PC-3 (cell line): ENCODE measurements at regions not wholly inside any gene's neighbourhood (a gene's known extent, or its start where the extent isn't known, plus 50 kb on each side); places are given as distances from the start of the nearest gene placed in this dataset.

Source experiments
- CTCF ChIP-seq: fragments of 300-600 bp; sonication (generic); conservative IDR thresholded peaks from 2 replicates; pipeline ENCODE4 v1.5.1; 2017; ENCODE audit warnings: antibody characterized with exemption, low read depth, mild to moderate bottlenecking, low read length
- EZH2 ChIP-seq: fragments of 300-600 bp; sonication (generic); IDR thresholded peaks from one replicate; pipeline ENCODE4 v1.6.1; 2017; ENCODE audit warnings: antibody characterized with exemption, mild to moderate bottlenecking, low read length; ENCODE audit not compliant: unreplicated experiment
- EZH2phosphoT487 ChIP-seq: fragments of 300-600 bp; sonication (generic); IDR thresholded peaks from 2 replicates; pipeline ENCODE4 v1.6.1; 2018; ENCODE audit warnings: mild to moderate bottlenecking, antibody characterized with exemption, low read length, borderline replicate concordance

- TF ChIP-seq CTCF (no peak), EZH2phosphoT487 (no peak), EZH2 (no peak)
Measured at GRCh38 chr14:38116895-38117294, 90.8 kb upstream of the SSTR1 start.
